NCI-H2227 (cell line): ENCODE measurements at regions not wholly inside any gene's neighbourhood (a gene's known extent, or its start where the extent isn't known, plus 50 kb on each side); places are given as distances from the start of the nearest gene placed in this dataset.

Experiments
- DNase-seq: peaks from one replicate; lab custom pipeline; 2025; ENCODE audit not compliant: unreplicated experiment; lab: John Stamatoyannopoulos, UW

- no peak for DNase-seq
These were observed 793.7 kb upstream of the EEF2KMT start for GRCh38 chr16:5891296-5891695.

- DNase-seq, result no peak
These were observed 787.9 kb upstream of the EEF2KMT start for GRCh38 chr16:5885521-5885920.

- DNase-seq, result no peak
These were observed 787.4 kb upstream of the EEF2KMT start for GRCh38 chr16:5884996-5885395.

GRCh38 chr16:5884339-5884738 lies 786.7 kb upstream of the EEF2KMT start:
- DNase-seq, result no peak

GRCh38 chr16:5882087-5882640 lies 784.6 kb upstream of the EEF2KMT start:
- DNase-seq, result no peak

- DNase-seq, result no peak
These were observed 777.8 kb upstream of the EEF2KMT start for GRCh38 chr16:5875416-5875815.

GRCh38 chr16:5874899-5875298 lies 777.3 kb upstream of the EEF2KMT start:
- DNase-seq, result peak; percentile 75

GRCh38 chr16:5873221-5873620 lies 775.6 kb upstream of the EEF2KMT start:
- DNase-seq, result no peak

- no peak for DNase-seq
These were observed 773.5 kb upstream of the EEF2KMT start for GRCh38 chr16:5870886-5871691.

- no peak for DNase-seq
These were observed 769.7 kb upstream of the EEF2KMT start for GRCh38 chr16:5867250-5867649.

- DNase-seq, result no peak
These were observed 767.6 kb upstream of the EEF2KMT start for GRCh38 chr16:5865236-5865635.

GRCh38 chr16:5863071-5863606 lies 765.5 kb upstream of the EEF2KMT start:
- DNase-seq, result no peak

- DNase-seq, result no peak
These were observed 764.7 kb upstream of the EEF2KMT start for GRCh38 chr16:5862103-5862840.

- no peak for DNase-seq
These were observed 763.6 kb upstream of the EEF2KMT start for GRCh38 chr16:5861241-5861640.

GRCh38 chr16:5858180-5858579 lies 760.6 kb upstream of the EEF2KMT start:
- DNase-seq, result no peak

GRCh38 chr16:5854027-5854426 lies 756.4 kb upstream of the EEF2KMT start:
- DNase-seq, result no peak

GRCh38 chr16:5852151-5852550 lies 754.6 kb upstream of the EEF2KMT start:
- DNase-seq, result no peak

- DNase-seq, result no peak
These were observed 753.9 kb upstream of the EEF2KMT start for GRCh38 chr16:5851393-5851982.

- no peak for DNase-seq
These were observed 753.2 kb upstream of the EEF2KMT start for GRCh38 chr16:5850632-5851392.

- DNase-seq, result no peak
These were observed 747.5 kb upstream of the EEF2KMT start for GRCh38 chr16:5845046-5845445.

- no peak for DNase-seq
These were observed 744.4 kb upstream of the EEF2KMT start for GRCh38 chr16:5841974-5842373.
